PC-9 (cell line): ENCODE measurements at regions not wholly inside any gene's neighbourhood (a gene's known extent, or its start where the extent isn't known, plus 50 kb on each side); places are given as distances from the start of the nearest gene placed in this dataset.

ENCODE experiments used
- CTCF ChIP-seq: fragments of 200-600 bp; sonication (generic); conservative IDR thresholded peaks from 2 replicates; pipeline ENCODE4 v1.6.1; 2017; ENCODE audit warnings: mixed run types, antibody characterized with exemption, mild to moderate bottlenecking, moderate library complexity
- EZH2 ChIP-seq: fragments of 200-600 bp; sonication (generic); IDR thresholded peaks from 2 replicates; pipeline ENCODE4 v1.8.0; 2017; ENCODE audit warnings: antibody characterized with exemption, low read depth

DNA sequence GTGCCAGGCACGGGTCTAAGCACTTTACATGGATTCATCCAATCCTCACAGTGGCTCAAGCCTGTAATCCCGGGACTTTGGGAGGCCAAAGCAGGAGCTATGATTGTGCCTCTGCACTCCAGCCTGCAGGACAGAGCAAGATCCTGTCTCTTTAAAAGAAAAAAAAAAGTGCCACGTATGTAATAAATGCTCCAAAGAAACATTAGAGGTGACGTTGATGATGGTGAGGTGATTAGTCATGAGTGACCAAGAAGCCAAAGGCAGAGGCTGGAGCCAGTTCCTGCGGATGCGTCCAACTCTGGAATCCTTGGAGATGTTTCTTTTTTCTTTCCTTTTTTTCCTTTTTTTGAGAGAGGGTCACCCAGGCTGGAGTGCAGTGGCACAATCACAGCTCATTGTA, 59.4 kb upstream of the SIAH1 start:
- TF ChIP-seq CTCF = no peak
- no peak for TF ChIP-seq EZH2
